ENCODE measurements at regions not wholly inside any gene's neighbourhood (a gene's known extent, or its start where the extent isn't known, plus 50 kb on each side); places are given as distances from the start of the nearest gene placed in this dataset.
"Not testable (repeated sequence)": the region's sequence is repeated elsewhere in the genome, so short reads cannot be mapped to it uniquely, and the experiment has no call there.

GRCh38 chr2:175872721-175873120 lies 129.3 kb downstream of the LNPK start:
- no peak for DNase-seq

- no peak for DNase-seq
Observed at GRCh38 chr2:175872005-175872348, 130.1 kb downstream of the LNPK start.

DNA sequence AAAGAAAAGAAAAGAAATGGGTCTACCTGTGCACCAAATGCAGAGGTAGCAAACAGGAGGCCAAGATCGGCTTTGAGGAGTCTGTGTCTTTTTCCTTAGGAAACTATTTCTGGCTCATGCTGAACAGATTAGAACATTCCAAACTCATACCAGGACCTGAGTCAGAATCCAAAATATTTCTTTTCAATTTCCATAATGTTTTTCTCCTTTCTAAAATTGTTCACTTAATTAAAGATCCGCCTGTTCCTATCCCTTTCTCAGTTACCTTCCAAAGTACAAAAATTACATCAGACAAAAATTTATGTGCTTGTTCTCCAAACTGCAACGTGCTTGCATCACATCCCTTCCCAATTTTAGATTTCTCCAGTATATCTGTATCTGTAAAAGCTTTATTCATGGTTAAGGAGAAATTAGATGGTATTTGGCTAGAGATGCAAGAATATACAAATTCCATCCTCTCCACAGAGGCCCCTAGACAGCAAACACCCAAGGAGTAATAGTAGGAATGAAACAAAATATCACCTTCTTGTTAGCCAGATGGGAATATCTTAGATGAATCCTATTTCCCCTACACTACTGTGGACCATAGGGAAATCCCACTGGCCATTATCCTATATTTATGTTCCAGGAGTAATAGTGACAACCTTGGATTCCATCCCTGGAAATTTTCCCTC lies 130.6 kb downstream of the LNPK start:
- no peak for DNase-seq

DNA sequence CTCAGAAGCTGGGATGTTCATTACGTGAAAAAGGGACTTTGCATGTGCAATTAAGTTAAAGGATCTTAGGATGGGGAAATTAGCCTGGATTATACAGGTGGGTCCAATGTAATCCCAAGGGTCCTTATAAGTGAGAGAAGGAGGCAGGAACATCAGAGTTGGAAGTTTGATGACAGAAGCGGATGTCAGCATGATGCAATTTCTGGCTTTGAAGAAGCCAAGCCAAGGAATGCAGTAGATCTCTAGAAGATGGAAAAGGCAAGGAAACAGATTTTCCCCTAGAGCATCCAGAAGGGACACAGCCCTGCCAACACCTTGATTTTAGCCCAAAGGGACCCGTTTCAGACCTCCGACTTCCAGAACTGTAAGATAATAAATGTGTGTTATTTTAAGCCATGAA lies 136.4 kb downstream of the LNPK start:
- no peak for DNase-seq

GRCh38 chr2:175864137-175864850 lies 137.8 kb downstream of the LNPK start:
- DNase-seq = no peak

- DNase-seq = no peak
Observed at GRCh38 chr2:175861958-175862357, 140.1 kb downstream of the LNPK start.

DNA sequence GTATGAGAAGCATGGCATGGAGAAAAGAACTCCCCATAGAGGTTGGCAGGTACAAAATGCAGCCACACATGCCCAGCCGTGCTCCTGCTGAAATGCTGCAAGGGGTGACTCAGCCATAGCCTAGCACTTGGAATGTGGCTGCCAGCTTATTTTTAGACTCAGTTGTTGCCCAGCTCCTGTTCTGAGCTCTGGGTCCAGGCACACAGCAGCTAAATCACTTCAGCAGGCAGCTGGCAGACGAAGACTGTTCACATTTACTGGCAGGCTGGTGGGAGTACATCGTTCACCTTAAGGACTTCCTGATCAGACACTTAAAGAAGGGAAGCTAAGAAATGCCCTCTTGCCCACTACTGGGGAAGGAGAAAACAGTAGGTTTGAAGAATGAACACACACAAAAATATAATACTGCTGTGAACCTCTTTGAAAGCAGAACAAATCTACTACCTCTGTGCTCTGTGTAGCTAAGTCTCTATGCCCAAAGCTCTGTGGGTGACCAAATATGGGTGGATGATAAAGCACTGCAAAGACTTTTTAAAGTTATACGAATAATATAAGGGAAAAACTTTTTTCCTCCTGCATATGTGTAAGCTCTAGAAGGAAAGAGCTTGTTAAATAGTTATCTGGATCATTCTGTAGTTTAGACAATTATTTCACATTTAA lies 146.1 kb downstream of the LNPK start:
- no peak for DNase-seq

- no peak for DNase-seq
Observed at GRCh38 chr2:175855236-175855635, 146.8 kb downstream of the LNPK start.

GRCh38 chr2:175854665-175855064 lies 147.4 kb downstream of the LNPK start:
- DNase-seq = no peak

DNA sequence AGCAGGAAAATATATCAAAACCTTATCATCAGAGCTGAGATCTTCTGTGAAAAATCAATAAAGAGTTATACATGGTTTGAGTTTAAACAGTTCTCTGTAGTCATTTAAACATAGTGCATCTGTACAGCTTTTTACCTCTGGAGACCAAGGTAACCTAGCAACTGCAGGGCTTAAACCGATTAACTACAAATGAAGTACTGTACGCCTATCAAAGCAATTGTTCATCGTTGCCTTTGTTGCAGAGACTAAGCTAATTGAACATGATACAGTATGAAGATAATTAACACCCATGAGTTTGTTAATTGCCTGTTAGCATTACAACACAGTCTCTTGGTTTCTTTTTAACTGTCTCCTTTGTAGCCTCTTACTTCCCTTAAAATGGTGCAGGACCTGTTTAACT lies 147.9 kb downstream of the LNPK start:
- DNase-seq = no peak

GRCh38 chr2:175853616-175853890 lies 148.5 kb downstream of the LNPK start:
- DNase-seq = no peak

DNA sequence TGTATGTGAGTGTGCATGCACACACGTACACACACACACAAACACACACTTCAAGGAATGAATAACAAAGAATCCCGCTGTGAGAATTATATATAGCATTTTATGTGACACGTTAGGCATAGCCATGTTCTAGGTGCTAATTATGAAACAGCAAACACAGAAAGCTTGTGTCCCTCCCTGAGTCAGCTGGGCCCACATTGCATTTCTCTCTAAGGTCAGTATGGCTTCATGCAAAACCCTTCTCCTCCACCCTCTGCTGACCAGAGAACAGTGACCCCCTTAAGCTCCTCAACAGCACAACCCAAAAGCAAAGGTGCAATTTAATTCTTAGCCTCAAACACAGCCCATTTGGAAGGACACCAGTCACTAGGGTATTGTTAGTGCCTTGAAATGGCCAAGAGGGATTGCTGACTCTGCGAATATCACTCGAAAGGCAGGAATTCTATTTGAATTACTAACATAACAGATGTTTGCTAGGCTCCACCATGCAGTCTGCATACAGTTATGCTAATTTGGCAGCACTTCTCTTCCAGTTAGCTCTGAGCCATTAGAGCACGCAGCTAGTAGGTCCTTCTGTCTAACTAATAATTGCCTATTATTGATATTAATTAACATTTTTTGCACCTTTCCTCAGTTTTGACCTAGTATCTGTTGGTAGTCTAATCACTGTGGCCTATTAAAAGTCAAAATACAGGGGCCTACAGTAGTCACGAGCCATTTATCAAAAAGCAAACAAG lies 149.0 kb downstream of the LNPK start:
- no peak for DNase-seq

DNA sequence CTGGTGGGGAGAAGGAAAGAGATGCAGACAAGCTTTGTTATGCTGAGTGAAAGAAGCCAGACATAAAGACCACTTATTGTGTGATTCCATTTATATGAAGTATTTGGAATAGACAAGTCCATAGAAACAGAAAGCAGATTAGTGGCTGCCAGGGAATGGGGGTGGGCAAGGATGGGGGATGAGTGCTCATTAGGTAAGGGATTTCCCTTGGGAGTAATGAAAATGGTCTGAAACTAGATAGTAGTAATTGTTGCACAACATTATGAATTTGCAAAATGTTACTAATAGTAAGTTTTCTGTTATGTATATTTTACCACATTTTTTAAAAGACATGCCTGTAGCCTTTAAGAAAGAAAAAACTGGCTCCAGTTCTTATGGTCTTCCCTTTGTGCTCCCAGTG lies 154.9 kb downstream of the LNPK start:
- no peak for DNase-seq

DNA sequence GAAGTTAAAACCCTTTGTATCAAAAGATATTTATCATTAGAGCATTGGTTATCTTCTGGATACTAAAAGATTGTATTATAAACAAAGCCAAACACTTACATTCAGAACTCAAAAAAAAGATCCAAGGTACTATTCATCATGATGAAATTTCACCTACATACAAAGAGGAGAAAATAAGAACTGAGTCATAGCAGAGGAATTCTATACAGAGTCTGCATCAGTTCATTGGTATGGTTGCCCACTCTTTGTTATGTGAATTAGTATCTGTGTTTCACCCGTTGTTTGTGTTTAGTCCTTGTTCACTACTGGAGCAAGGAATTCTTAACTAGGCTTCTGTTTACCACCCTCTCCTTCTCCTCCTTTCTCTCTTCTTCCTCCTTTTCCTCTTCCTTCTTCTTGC lies 157.9 kb downstream of the LNPK start:
- DNase-seq = no peak

DNA sequence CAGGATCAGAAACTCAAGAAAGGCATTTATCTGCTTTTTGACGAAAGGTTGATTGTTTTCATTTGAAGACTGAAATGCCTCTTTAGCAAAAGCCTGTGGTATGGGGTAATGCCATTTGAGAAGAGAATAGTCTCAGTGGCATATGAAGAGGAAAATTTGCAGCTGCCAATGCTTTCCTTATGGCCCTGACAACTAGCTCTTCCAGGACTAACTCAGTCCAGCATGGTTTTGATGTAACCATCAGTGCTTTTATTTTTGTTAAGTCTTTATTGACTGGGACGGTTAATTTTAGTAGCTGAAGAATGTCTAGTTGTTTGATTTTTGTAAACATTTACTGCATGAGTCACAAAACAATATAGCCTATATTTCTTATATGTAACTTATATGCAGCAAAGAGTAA lies 158.4 kb downstream of the LNPK start:
- DNase-seq = no peak

DNA sequence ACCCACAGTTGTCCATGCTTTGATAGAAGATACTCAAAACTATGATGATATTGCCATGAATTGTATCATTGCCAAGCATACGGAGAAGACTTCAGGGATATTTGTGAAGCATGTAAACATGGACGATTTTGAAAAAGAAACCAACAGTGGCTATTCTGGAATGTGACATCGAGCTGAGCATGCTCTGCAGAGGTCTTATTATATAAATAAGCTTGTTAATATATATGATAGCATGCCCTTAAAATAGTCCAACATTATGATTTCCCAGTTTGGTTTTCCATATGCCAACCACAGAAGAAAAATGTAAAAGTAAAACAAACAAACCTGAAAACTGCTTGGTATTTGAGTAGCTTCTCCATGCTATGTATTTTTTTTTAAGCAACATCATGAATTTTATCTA lies 159.1 kb downstream of the LNPK start:
- DNase-seq = no peak

DNA sequence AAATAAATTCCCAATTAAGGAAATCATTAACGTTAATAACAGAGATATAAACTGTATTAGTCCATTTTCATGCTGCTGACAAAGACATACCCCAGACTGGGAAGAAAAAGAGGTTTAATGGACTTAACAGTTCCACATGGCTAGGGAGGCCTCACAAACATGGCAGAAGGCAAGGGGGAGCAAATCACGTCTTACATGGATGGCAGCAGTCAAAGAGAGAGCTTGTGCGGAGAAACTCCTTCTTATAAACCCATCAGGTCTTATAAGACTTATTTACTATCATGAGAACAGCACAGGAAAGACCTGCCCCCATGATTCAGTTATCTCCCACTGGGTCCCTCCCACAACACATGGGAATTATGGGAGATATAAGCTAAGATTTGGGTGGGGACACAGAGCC lies 161.3 kb downstream of the LNPK start:
- not testable (repeated sequence) for DNase-seq

DNA sequence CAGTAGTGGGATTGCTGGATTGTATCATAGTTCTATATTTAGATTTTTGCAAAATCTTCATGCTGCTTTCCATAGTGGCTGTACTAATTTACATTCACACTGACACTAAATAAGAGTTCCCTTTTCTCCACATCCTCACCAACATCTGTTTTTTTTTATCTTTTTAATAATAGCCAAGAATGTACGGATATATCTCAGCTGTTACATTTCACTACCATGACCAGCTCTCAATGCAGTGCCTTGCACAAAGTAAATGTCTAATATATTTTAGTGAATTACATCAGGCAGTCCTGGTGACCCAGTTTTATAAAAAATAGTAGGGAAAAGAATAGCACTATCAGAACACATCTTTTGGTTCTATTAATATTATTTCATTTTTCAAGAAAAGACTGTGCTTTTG lies 161.8 kb downstream of the LNPK start:
- no peak for DNase-seq

DNA sequence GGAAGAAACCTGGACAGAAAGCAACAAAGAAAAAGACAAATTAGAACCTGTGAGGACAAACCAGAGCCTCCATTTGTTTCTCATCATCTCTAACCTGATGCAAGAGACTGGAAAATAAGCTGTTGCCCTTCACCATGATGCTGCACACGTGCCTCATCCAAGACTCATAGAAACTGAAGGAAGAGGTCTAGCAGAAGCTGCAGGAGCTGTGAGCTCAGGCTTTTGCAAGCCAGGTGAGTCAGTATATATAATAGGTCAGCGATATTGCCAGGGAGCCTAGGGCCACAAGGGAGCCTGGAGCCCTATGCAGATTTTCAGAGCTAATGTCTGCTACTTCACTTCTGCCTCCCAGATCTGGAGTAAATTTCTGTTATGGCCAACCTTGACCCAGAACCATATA lies 163.1 kb downstream of the LNPK start:
- no peak for DNase-seq

GRCh38 chr2:175837046-175837445 lies 165.0 kb downstream of the LNPK start:
- DNase-seq = no peak

- DNase-seq = no peak
Observed at GRCh38 chr2:175836361-175836760, 165.7 kb downstream of the LNPK start.

- no peak for DNase-seq
Observed at GRCh38 chr2:175834477-175834876, 167.6 kb downstream of the LNPK start.

DNA sequence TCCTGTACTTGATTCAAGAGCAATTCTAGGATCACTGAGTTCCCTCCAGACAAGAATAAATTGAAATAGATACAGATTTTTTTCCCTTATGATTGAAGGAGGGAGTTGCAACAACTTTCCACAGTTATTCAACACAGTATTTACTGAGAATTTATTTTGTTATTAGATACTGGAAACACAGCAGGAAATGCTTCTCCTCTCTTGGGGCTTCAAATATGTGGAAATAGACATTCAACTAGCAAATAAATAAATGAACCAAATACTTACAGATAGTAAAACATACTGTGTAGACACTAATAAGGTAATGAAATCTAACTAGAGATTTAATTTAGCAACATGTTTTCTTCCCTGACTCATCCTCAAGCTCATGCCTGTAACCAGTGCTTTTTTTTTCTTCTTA lies 169.2 kb downstream of the LNPK start:
- DNase-seq = no peak

GRCh38 chr2:175829741-175830140 lies 172.3 kb downstream of the LNPK start:
- DNase-seq = no peak
